HEK293 (cell line): ENCODE measurements at regions not wholly inside any gene's neighbourhood (a gene's known extent, or its start where the extent isn't known, plus 50 kb on each side); places are given as distances from the start of the nearest gene placed in this dataset.

Experiments used
- CTCF ChIA-PET: fragments of 350-600 bp; formaldehyde crosslinking; extraction: SDS; loops from one replicate; lab custom pipeline; 2021; ENCODE audit warnings: antibody characterized with exemption; lab: Yijun Ruan, JAX
- POLR2A ChIA-PET: fragments of 300-600 bp; formaldehyde crosslinking; extraction: SDS; loops from one replicate; lab custom pipeline; 2020; ENCODE audit warnings: antibody characterized with exemption, inconsistent platforms; lab: Yijun Ruan, JAX
- H3K27ac ChIP-seq: fragments of 200-500 bp; sonication (Bioruptor generic); 2 replicates; pipeline ENCODE4 v1.5.1; 2014; ENCODE audit warnings: low read depth, low read length, control low read depth, inconsistent platforms; ENCODE audit errors: extremely low read depth
- H3K36me3 ChIP-seq, 2 experiments: fragments of 200-500 bp in 1 of 2; sonication (Bioruptor generic) in 1 of 2; 1 replicate in 1 of 2; 2 replicates in 1 of 2; pipeline ENCODE4 v1.5.1; 2014 to 2017; ENCODE audit warnings: inconsistent platforms in 2 of 2, low read length in 2 of 2; ENCODE audit not compliant: control insufficient read depth in 2 of 2, insufficient read depth in 1 of 2
- H3K4me1 ChIP-seq: fragments of 200-500 bp; sonication (Bioruptor generic); 2 replicates; pipeline ENCODE4 v1.5.1; 2014; ENCODE audit warnings: mild to moderate bottlenecking, low read length, inconsistent platforms; ENCODE audit not compliant: control insufficient read depth, insufficient read depth
- H3K4me3 ChIP-seq: 2 replicates; pipeline ENCODE4 v1.5.1; 2011; ENCODE audit warnings: low read depth, mild to moderate bottlenecking, control low read depth, low read length, moderate library complexity
- H3K9me3 ChIP-seq: fragments of 200-500 bp; sonication (Bioruptor generic); 2 replicates; pipeline ENCODE4 v1.5.1; 2014; ENCODE audit warnings: low read depth, low read length, inconsistent platforms; ENCODE audit not compliant: control insufficient read depth, insufficient read depth
- GLI2 ChIP-seq: fragments of 450-650 bp; formaldehyde crosslinking; IDR thresholded peaks from 2 replicates; pipeline ENCODE4; 2017; ENCODE audit warnings: missing biosample characterization, missing genetic modification characterization, low read depth, borderline replicate concordance
- HOXD13 ChIP-seq: sonication (generic); formaldehyde crosslinking; IDR thresholded peaks from 2 replicates; pipeline ENCODE4 v1.8.0; 2022; ENCODE audit warnings: missing genetic modification reagents, borderline replicate concordance
- IKZF3 ChIP-seq: fragments of 450-650 bp; IDR thresholded peaks from 2 replicates; pipeline ENCODE4 v1.5.0; 2018; ENCODE audit warnings: missing biosample characterization, mild to moderate bottlenecking, missing genetic modification characterization, moderate library complexity
- MEIS1 ChIP-seq: sonication (generic); formaldehyde crosslinking; IDR thresholded peaks from 2 replicates; pipeline ENCODE4 v1.8.1; 2022; ENCODE audit warnings: missing genetic modification reagents, mild to moderate bottlenecking, borderline replicate concordance
- SP3 ChIP-seq: fragments of 450-650 bp; formaldehyde crosslinking; IDR thresholded peaks from 2 replicates; pipeline ENCODE4 v1.5.1; 2016; ENCODE audit warnings: missing biosample characterization, missing genetic modification characterization
- YY1 ChIP-seq: fragments of 450-650 bp; formaldehyde crosslinking; IDR thresholded peaks from 2 replicates; pipeline ENCODE4 v1.5.1; 2018; ENCODE audit warnings: missing biosample characterization, missing genetic modification characterization
- ZBTB17 ChIP-seq: fragments of 450-650 bp; formaldehyde crosslinking; IDR thresholded peaks from 2 replicates; pipeline ENCODE4 v1.5.1; 2016; ENCODE audit warnings: missing biosample characterization, missing genetic modification characterization
- ZBTB21 ChIP-seq: fragments of 450-650 bp; formaldehyde crosslinking; IDR thresholded peaks from 2 replicates; pipeline ENCODE4 v1.5.1; 2017; ENCODE audit warnings: missing biosample characterization, missing genetic modification characterization
- ZFP41 ChIP-seq: fragments of 450-650 bp; formaldehyde crosslinking; IDR thresholded peaks from 2 replicates; pipeline ENCODE4 v1.5.1; 2016; ENCODE audit warnings: missing biosample characterization, missing genetic modification characterization, borderline replicate concordance
- ZNF169 ChIP-seq: fragments of 450-650 bp; formaldehyde crosslinking; IDR thresholded peaks from 2 replicates; pipeline ENCODE4 v1.5.1; 2016; ENCODE audit warnings: missing biosample characterization, missing genetic modification characterization
- ZNF311 ChIP-seq: fragments of 450-650 bp; formaldehyde crosslinking; IDR thresholded peaks from 2 replicates; pipeline ENCODE4 v1.5.1; 2017; ENCODE audit warnings: missing biosample characterization, missing genetic modification characterization, borderline replicate concordance
- ZNF341 ChIP-seq: fragments of 450-650 bp; formaldehyde crosslinking; IDR thresholded peaks from 2 replicates; pipeline ENCODE4; 2016; ENCODE audit warnings: low read depth, missing biosample characterization, missing genetic modification characterization
- ZNF433 ChIP-seq: fragments of 450-650 bp; formaldehyde crosslinking; IDR thresholded peaks from 2 replicates; pipeline ENCODE4 v1.5.1; 2016; ENCODE audit warnings: missing biosample characterization, missing genetic modification characterization, low read depth
- ZNF585B ChIP-seq: fragments of 450-650 bp; formaldehyde crosslinking; IDR thresholded peaks from 2 replicates; pipeline ENCODE4 v1.5.1; 2016; ENCODE audit warnings: missing biosample characterization, missing genetic modification characterization
- ZNF596 ChIP-seq: fragments of 450-650 bp; IDR thresholded peaks from 2 replicates; pipeline ENCODE4 v1.5.0; 2018; ENCODE audit warnings: missing biosample characterization, mild to moderate bottlenecking, missing genetic modification characterization, moderate library complexity
- ZNF621 ChIP-seq: fragments of 450-650 bp; formaldehyde crosslinking; IDR thresholded peaks from 2 replicates; pipeline ENCODE4 v1.5.1; 2017; ENCODE audit warnings: missing biosample characterization, missing genetic modification characterization
- ZNF658 ChIP-seq: fragments of 450-650 bp; formaldehyde crosslinking; IDR thresholded peaks from 2 replicates; pipeline ENCODE4; 2016; ENCODE audit warnings: missing biosample characterization, missing genetic modification characterization
- ZNF670 ChIP-seq: fragments of 450-650 bp; formaldehyde crosslinking; IDR thresholded peaks from 2 replicates; pipeline ENCODE4 v1.5.1; 2016; ENCODE audit warnings: missing biosample characterization, missing genetic modification characterization, low read depth
- ZNF701 ChIP-seq: fragments of 450-650 bp; formaldehyde crosslinking; IDR thresholded peaks from 2 replicates; pipeline ENCODE4 v1.5.1; 2016; ENCODE audit warnings: missing biosample characterization, missing genetic modification characterization
- ZNF76 ChIP-seq: fragments of 450-650 bp; formaldehyde crosslinking; IDR thresholded peaks from 2 replicates; pipeline ENCODE4; 2016; ENCODE audit warnings: low read depth, missing biosample characterization, missing genetic modification characterization, borderline replicate concordance
- ZNF776 ChIP-seq: fragments of 450-650 bp; formaldehyde crosslinking; IDR thresholded peaks from 2 replicates; pipeline ENCODE4 v1.5.0; 2017; ENCODE audit warnings: missing biosample characterization, missing genetic modification characterization, borderline replicate concordance
- ZXDB ChIP-seq: fragments of 450-650 bp; formaldehyde crosslinking; IDR thresholded peaks from 2 replicates; pipeline ENCODE4 v1.5.1; 2016; ENCODE audit warnings: missing biosample characterization, missing genetic modification characterization
- TF ChIP-seq, protein P1 (sequence below): sonication (generic); formaldehyde crosslinking; IDR thresholded peaks from 2 replicates; pipeline ENCODE4 v1.8.1; 2022; ENCODE audit warnings: mild to moderate bottlenecking, moderate library complexity, missing genetic modification reagents
- TF ChIP-seq, protein P2 (sequence below): fragments of 450-650 bp; formaldehyde crosslinking; conservative IDR thresholded peaks from 2 replicates; pipeline ENCODE4 v1.5.1; 2016; ENCODE audit warnings: low read depth, missing biosample characterization, missing genetic modification characterization
- TF ChIP-seq, protein P3 (sequence below): fragments of 450-650 bp; formaldehyde crosslinking; IDR thresholded peaks from 2 replicates; pipeline ENCODE4 v1.5.1; 2016; ENCODE audit warnings: missing biosample characterization, missing genetic modification characterization

DNA sequence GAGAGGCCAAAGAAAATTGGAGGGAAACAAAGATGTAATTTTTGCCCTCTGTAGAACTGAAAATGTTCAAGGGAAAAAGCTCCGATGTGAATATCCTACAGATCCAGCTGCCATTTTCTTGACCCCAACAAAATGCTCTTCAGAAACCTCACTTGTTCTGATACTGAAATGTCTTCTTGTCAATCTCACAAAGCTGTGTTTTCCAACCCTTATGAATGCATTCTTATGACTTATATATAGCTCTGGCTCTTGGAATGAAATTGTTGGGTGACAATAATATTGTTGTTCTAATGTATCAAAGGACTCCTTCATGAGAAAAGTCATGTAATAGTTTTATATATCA is 157.1 kb upstream of the TGFBR2 start:
- Histone ChIP-seq H3K4me3 (no peak overlapping the region), H3K4me1 (no peaks in the 10 kb centered on the region), H3K27ac (no peak overlapping the region), H3K9me3 (no peaks in the 10 kb centered on the region), H3K36me3 (no peaks in the 10 kb centered on the region)
- no peak for TF ChIP-seq ZNF585B (tag by site-specific recombination)
- TF ChIP-seq ZNF776 (tag by site-specific recombination) = no peak
- TF ChIP-seq, protein P1, sequence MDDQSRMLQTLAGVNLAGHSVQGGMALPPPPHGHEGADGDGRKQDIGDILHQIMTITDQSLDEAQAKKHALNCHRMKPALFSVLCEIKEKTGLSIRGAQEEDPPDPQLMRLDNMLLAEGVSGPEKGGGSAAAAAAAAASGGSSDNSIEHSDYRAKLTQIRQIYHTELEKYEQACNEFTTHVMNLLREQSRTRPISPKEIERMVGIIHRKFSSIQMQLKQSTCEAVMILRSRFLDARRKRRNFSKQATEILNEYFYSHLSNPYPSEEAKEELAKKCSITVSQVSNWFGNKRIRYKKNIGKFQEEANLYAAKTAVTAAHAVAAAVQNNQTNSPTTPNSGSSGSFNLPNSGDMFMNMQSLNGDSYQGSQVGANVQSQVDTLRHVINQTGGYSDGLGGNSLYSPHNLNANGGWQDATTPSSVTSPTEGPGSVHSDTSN (CRISPR knock-in tag) = no peak
- TF ChIP-seq YY1 (tag by site-specific recombination) = no peak
- TF ChIP-seq ZNF76 (tag by site-specific recombination) = no peak
- TF ChIP-seq ZBTB17 (tag by site-specific recombination) = no peak
- no peak for TF ChIP-seq ZNF701 (tag by site-specific recombination)
- TF ChIP-seq ZNF596 = no peak
- TF ChIP-seq ZNF433 (tag by site-specific recombination) = no peak
- TF ChIP-seq IKZF3 = no peak
- TF ChIP-seq ZNF658 (tag by site-specific recombination) = no peak
- TF ChIP-seq ZNF341 (tag by site-specific recombination) = no peak
- TF ChIP-seq ZFP41 (tag by site-specific recombination) = no peak
- TF ChIP-seq SP3 (tag by site-specific recombination) = no peak
- no peak for TF ChIP-seq ZBTB21 (tag by site-specific recombination)
- TF ChIP-seq, protein P2, sequence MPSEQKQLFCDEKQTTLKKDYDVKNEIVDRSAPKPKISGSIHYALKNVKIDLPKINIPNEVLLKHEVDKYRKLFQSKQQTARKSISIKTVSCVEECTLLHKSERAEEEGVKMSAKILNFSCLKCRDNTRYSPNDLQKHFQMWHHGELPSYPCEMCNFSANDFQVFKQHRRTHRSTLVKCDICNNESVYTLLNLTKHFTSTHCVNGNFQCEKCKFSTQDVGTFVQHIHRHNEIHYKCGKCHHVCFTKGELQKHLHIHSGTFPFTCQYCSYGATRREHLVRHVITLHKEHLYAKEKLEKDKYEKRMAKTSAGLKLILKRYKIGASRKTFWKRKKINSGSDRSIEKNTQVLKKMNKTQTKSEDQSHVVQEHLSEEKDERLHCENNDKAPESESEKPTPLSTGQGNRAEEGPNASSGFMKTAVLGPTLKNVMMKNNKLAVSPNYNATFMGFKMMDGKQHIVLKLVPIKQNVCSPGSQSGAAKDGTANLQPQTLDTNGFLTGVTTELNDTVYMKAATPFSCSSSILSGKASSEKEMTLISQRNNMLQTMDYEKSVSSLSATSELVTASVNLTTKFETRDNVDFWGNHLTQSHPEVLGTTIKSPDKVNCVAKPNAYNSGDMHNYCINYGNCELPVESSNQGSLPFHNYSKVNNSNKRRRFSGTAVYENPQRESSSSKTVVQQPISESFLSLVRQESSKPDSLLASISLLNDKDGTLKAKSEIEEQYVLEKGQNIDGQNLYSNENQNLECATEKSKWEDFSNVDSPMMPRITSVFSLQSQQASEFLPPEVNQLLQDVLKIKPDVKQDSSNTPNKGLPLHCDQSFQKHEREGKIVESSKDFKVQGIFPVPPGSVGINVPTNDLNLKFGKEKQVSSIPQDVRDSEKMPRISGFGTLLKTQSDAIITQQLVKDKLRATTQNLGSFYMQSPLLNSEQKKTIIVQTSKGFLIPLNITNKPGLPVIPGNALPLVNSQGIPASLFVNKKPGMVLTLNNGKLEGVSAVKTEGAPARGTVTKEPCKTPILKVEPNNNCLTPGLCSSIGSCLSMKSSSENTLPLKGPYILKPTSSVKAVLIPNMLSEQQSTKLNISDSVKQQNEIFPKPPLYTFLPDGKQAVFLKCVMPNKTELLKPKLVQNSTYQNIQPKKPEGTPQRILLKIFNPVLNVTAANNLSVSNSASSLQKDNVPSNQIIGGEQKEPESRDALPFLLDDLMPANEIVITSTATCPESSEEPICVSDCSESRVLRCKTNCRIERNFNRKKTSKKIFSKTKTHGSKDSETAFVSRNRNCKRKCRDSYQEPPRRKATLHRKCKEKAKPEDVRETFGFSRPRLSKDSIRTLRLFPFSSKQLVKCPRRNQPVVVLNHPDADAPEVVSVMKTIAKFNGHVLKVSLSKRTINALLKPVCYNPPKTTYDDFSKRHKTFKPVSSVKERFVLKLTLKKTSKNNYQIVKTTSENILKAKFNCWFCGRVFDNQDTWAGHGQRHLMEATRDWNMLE (tag by site-specific recombination) = no peak
- TF ChIP-seq, protein P3, sequence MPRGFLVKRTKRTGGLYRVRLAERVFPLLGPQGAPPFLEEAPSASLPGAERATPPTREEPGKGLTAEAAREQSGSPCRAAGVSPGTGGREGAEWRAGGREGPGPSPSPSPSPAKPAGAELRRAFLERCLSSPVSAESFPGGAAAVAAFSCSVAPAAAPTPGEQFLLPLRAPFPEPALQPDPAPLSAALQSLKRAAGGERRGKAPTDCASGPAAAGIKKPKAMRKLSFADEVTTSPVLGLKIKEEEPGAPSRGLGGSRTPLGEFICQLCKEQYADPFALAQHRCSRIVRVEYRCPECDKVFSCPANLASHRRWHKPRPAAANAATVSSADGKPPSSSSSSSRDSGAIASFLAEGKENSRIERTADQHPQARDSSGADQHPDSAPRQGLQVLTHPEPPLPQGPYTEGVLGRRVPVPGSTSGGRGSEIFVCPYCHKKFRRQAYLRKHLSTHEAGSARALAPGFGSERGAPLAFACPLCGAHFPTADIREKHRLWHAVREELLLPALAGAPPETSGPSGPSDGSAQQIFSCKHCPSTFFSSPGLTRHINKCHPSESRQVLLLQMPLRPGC (tag by site-specific recombination) = no peak
- no peak for TF ChIP-seq ZXDB (tag by site-specific recombination)
- CTCF ChIA-PET = no interaction called here
- POLR2A ChIA-PET = no interaction called here

DNA sequence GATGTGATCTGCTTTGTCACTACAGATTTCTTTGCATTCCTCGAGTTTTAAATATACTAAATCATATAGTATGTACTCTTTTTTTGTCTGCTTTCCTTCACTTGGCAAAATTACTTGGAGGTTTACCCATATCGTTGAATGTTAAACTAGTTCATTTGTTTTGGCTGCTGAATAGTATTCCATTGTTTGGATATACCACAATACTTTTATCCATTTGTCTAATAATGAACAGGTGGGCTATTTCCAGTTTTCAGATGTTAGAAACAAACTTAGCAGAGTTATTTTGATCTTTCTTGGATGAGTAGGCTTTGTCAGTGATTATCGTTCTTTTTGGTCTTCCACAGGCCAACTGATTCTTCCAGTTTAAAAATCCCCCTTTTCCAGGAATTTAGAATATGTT is 154.0 kb upstream of the TGFBR2 start:
- H3K9me3 ChIP-seq = no peaks in the 10 kb centered on the region
- H3K36me3 ChIP-seq = no peaks in the 10 kb centered on the region
- TF ChIP-seq GLI2 (tag by site-specific recombination) (no peak), ZNF621 (tag by site-specific recombination) (no peak), ZNF311 (tag by site-specific recombination) (no peak), ZNF169 (tag by site-specific recombination) (no peak), ZNF670 (tag by site-specific recombination) (no peak), HOXD13 (CRISPR knock-in tag) (no peak), MEIS1 (no peak)
- no peak overlapping the region for H3K4me3 ChIP-seq
- ChIA-PET CTCF (no interaction called here), POLR2A (no interaction called here)
- no peaks in the 10 kb centered on the region for H3K4me1 ChIP-seq
- H3K27ac ChIP-seq = no peak overlapping the region
